HG02885 (cell line): ENCODE measurements at regions not wholly inside any gene's neighbourhood (a gene's known extent, or its start where the extent isn't known, plus 50 kb on each side); places are given as distances from the start of the nearest gene placed in this dataset.

Experiments
- ATAC-seq: cut with Tn5 transposase; IDR thresholded peaks from one replicate; pipeline ENCODE4 v1.9.1; 2021; ENCODE audit warnings: mild to moderate bottlenecking; ENCODE audit not compliant: unreplicated experiment, poor library complexity

DNA sequence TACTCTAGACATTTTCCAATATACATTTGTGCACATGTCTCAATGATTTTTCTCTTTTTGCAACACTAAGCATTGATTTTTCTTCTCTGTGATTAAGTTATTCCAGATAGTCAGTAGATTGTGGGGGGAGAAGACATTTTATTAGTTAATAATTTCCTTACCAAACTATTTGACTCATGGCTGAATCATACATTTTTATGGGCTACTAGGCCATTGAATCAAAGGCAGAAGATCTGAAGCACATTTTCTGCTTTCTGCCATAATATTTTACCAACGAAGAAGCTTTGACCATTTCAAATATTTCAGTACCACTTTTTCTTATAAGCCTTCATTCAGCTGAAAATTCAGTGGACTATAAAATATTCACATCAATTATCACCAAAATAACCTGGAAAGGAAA is 175.6 kb downstream of the IRX2 start:
- ATAC-seq, result no peak

DNA sequence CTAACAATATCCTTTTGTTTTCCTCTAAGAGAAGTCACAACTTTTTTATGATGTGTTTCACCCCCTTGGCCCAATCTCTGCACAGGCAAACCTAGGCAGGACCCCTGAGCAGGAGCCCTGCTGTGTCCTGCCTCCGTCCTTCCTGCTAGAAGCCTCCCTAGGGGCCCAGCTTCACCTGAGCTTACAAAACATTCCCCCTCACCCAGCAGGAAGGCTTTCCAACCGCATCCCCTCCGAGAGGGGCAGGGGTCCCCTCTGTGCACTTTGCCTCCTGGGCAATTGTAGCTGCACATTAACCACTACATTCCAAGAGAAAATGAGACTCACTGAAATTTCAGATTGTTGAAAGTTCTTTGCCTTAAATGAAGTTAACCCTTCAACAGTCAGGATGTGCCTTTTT is 176.2 kb downstream of the IRX2 start:
- no peak for ATAC-seq

DNA sequence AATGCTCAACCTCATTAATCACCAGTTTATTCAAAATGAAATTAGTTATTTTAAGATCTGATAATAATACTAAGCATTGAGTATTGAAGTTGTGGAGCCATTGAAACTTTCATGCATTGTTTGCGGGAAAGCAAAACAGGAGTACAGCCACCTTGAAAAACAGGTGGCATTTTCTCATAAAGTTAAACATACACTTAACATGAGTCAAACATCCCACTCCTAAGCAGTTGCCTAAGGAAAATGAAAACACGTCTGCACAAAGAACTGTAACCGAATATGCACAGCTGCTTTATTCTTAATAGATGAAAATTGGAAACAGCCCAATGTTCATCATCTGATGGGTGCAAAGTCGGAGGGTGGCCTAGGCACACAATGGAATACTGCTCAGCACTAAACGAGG is 177.3 kb downstream of the IRX2 start:
- no peak for ATAC-seq

- ATAC-seq, result no peak
Observed at GRCh38 chr5:2570586-2570985, 180.9 kb downstream of the IRX2 start.

DNA sequence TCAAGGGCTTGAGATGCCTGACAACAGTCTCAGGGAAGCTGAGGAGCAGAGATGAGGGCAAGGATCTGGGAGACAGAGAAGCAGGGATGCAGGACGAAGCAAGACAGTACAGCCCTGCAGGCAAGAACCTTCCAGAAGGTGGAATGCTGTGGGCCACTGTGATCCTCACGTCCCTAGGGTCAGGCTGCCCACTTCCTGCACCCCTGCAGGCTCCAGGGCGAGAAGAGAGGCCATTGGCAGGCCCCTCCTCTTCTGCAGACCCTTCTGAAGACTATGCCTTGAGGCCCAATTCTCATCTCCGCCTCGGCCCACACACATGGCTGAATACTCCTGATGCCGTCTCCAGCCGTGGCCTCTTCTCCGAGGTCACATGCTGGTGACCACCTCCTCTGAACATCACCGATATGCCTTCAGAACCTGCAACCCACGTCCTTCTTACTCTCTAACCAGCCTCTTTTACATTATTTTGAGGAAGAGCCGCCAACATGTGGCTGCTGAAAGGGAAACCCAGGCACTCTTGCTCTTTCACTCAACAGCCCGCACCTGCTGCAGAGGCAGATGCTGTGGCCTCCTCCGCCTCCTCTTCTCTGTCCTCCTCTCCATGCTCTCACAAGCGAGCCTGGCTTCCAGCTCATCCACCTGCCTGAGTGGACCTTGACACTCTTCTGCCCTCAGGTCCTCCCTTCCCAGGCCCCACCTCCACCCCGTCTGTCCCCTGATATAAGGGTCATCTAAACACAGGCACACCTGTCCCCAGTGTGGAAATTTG is 181.5 kb downstream of the IRX2 start:
- ATAC-seq, result no peak

DNA sequence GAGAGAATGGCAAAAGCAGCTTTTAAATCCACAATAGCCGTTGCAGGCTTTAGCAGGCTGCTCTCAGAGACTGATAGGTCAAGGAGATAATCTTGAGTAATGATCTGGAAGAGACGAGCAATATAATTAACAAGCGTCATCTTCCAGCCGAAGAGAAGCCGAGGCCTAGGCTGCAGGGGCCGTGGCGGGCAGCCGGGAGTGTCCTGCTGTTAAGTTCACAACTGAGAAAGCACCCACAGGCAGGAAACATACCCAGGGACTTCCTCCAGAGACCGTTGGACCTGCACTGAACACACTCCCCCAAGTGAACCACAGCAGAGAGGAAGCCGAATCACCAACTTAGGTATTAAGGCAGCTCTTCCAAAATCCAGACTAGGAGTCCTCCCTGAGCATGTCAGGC is 182.3 kb downstream of the IRX2 start:
- no peak for ATAC-seq

DNA sequence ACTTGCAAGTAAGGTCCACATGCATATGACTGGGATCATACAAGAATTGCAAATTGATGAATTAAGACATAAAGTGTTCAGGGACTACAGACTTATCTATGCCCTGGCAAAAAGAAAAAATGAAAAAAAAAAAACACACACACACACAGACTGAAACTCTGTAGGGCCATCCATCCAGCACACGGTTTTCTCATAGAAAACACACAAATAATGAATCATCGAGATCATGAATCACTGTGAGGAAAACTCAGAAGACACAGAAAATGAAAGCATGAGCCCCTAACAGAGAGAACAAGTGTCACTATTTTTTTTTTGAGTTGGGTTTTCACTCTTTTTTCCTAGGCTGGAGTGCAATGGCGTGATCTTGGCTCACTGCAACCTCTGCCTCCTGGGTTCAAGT is 185.2 kb downstream of the IRX2 start:
- ATAC-seq, result no peak

DNA sequence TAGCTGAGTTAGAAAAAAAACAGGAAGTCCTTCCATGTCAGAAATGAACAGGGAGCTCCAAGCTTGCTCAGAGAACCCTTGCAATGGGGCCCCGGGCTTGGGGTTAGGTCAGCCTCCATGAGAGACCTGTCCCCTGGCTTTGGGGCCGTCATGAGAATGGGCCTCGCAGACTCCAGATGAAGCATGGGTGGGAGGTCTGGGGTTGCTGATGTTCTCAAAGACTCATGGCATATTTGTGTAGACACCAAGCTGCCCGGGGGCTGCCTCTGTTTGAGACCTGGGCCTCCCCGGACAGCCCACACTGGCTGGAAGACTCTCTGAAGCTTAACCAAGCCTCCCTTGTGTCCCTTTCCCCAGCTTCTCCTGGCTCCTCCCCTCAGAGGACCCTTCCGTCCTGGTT is 186.3 kb downstream of the IRX2 start:
- ATAC-seq, result no peak

DNA sequence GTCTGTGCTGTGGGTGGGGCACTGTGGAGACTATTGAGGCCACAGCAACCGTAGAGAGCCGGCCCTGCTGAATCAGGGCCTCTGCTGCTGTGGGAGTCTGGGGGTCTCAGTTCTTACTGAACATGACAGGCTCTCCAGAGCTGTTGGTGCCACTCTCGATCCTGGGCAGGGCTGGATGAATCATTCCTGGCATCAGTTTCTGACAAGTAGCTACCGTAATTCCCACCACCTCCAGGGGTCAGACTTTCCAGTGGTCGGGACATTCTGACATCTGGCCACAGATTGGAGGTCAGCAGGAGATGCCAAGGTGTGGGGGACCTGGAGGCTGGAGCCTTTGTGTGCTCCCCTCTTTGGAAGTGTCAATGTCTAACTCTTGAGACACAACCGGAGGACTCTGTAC is 188.4 kb downstream of the IRX2 start:
- no peak for ATAC-seq

- ATAC-seq, result no peak
Observed at GRCh38 chr5:2562036-2562435, 189.4 kb downstream of the IRX2 start.

GRCh38 chr5:2560435-2560834 is 191.0 kb downstream of the IRX2 start:
- no peak for ATAC-seq

DNA sequence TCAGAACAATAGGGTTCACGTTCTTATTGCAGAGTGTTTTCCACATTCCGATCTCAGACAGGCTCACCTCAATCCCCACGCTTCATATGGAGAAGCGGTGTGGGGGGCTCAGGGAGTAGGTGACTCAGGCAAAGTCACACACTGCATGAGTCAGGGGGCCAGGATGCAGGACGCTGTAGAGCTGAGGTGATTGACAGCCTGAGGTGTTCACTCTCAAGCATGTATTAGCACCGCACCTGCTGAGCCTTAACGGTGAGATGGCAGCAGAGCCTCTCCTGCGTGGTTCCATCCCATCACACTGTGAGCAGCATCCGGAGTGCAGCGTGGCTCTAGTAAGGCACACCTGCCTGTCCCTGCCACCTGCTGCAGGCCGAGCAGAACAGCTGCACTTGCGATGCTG is 194.0 kb downstream of the IRX2 start:
- no peak for ATAC-seq

GRCh38 chr5:2556375-2556966 is 195.0 kb downstream of the IRX2 start:
- ATAC-seq, result no peak

- ATAC-seq, result no peak
Observed at GRCh38 chr5:2553611-2554010, 197.9 kb downstream of the IRX2 start.

DNA sequence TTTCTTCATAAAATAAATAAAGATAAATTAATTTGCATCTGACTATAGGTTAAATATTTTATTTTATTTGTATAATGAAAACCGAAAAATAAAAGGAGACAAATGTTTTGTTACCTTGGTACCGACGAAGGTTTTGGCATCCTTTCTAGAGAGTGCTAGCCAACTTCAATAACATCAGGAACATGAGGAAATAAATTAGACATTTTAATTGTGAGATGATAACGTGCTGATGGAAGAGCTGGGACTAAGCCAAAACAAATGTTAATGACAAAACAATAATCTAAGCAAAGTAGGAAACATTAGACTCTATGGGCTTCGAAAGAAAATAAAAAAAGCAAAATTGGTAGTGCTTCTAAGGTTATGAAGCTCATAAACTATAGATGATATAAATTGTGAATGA is 201.0 kb downstream of the IRX2 start:
- no peak for ATAC-seq

DNA sequence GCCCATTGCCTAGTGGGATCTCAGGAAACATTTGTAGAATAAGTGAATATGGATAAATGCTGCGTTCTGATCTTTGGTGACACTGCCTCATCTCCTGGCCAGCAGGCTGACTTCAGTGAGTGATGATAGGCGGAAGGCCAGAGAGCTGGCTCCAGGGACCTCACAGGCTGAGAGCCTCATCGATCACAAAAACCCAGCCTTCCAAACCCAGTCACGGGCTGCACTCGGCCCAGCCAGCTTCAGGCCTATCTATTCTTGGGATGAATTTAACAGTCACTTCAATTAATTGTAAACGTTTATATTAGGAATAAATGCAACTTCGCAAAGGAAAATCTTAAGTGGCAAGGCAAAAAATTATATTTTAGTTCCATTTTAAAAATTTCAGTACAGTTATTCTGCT is 201.6 kb downstream of the IRX2 start:
- ATAC-seq, result no peak

- ATAC-seq, result no peak
Observed at GRCh38 chr5:2549354-2549753, 202.1 kb downstream of the IRX2 start.

DNA sequence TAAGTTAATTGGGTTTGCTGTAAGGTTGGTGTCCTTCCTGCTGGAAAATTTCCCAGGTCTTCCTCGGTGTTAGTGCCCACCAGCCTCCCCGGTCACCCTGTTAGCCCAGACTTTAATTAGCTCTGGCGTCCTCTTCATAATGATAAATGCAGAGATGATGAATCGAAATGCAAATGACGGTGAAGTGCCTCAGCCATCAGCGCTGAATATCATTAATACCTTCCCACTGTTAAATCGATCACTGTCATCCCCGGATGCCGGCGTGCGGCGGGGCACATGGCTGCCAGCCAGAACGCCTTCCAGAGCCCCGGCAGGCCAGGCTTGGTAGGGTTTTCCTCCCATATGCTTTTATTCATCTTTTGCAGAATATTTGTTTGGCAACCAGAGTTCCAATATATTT is 204.5 kb downstream of the IRX2 start:
- ATAC-seq, result no peak

- ATAC-seq, result no peak
Observed at GRCh38 chr5:2544003-2544402, 207.5 kb downstream of the IRX2 start.

- no peak for ATAC-seq
Observed at GRCh38 chr5:2542821-2543220, 208.7 kb downstream of the IRX2 start.

DNA sequence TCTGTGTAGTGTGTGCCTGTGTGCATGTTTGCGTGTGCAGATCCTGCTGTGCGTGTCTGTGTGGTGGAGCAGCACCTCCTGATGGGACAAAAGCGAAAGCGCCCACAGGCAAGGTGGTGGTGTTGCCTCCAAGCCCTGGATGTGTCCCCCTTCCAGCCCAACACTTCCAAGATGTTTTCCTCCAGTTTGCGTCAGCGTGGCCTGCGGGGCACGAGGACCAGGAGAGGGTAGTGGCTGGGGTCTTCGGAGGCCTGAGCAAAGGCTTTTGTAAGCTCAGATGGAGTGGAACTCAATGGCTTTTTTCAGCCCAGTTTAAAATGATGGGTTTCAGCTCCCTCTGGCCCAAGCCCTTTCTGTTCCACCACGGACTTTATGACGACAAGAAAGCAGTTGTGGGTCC is 209.5 kb downstream of the IRX2 start:
- no peak for ATAC-seq

GRCh38 chr5:2538169-2538568 is 213.3 kb downstream of the IRX2 start:
- no peak for ATAC-seq
